ENCODE measurements at regions not wholly inside any gene's neighbourhood (a gene's known extent, or its start where the extent isn't known, plus 50 kb on each side); places are given as distances from the start of the nearest gene placed in this dataset.
"Not testable (repeated sequence)": the region's sequence is repeated elsewhere in the genome, so short reads cannot be mapped to it uniquely, and the experiment has no call there.

DNA sequence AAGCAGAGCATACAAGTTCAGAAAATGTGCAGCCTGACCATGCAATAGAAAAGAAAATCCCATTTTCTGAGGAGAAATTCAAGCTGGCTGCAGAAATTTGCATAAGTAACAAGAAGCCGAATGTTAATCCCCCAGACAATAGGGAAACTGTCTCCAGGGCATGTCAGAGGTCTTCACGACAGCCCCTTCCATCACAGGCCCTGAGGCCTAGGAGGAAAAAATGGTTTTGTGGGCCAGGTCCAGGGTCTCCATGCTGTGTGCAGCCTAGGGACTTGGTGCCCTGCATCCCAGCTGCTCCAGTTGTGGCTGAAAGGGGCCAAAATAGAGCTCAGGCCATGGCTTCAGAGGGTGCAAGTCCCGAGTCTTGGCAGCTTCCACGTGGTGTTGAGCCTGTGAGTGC, 225.8 kb upstream of the MSX2 start:
- DNase-seq = not testable (repeated sequence)

DNA sequence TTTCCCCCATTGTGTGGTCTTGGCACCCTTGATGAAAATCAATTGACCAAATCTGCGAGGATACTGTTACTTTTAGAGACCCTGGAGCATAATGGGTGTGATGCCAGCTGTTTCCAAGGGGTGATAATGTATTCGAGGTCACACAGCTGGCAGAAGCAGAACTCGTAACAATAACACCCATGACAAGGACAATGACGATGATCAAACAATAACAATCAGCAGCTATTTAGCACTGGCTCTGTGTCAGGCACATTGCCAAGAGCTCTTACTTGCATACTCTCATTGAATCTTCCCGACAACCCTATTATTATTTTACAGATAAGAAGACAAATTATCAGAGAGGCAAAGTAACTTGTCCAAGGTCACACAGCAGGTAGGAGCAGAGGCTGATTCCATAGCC, 223.7 kb upstream of the MSX2 start:
- DNase-seq = no peak

DNA sequence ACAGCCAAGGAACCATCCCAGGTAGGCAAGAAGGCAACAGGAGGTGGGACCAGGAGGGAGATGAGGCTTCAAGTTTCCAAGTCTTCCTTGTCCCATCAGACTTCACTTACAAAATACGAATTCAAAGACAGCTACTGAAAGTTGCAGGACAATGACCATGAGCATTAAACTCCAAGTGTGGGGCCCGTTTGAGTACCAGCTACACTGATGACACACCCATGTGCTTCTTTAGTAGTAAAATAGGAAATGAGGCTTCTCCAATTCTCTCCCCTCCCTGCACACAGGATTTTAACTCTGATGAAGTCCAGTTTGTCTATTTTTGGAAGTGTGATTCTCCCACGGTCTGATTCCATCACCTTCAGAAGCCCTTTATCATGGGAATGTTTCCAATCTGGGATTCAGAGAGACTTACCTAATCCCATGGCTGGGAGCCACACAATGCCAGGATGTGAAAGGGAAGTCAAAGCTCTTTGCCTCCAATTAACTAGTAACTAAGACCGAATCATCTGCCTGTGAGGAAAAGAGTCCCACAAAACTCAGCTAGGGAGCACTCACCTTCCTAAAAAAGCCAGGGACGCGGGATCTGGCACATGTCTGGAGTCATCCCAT, 222.8 kb upstream of the MSX2 start:
- DNase-seq = no peak

DNA sequence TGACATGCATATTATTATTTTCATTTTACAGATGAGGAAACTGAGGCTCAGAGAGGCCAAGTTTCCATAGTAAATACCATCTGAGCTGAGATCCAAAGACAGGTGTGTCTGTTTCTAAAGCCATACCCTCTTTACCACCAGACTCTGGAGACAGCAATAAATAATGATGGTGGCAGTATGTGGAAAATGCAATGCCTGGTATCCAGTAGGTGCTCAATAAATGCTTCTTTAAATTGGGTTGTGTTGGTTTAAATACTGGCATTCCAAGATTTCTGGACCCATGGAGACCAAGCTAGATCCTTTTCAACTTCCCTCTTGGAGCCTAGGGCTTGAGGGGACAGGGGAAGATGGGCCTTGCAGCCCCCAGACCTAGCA, 221.3 kb upstream of the MSX2 start:
- no peak for DNase-seq

DNA sequence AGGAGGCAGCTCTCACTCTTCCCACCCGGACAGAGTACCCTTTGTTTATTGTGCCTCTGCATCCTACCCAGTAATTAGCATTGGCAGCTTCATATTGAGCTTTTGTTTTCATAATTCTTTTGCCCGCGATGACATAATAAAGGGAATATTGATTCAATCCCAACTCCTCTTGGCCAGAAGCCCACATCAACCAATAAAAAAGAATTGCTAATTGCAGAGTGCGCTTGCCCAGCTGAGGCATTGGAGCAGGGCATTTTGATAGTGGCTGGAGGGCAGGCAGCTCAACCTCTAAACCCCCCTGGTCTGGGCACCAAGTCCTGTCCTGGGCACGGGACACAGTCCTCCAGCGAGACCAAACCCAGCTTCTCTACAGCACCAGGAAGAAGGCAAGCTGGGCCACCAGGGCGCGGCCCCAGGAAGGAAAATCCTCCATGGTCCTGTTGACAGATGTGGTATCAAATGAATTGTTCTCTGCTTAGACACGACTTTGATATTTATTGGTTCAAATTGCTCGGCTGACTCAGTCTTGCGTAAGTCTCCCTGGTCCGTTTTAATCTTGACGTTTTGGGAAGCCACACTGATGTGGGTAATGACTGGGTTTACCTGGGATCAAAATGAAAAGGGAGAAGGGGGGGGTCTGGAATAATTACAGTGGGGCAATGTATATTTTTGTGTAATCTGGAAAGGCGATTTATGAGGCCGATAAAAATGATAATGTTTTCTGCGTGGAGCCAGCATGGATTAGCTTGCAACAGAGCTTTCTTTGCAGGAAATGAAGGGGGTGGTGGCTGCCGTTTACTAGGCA, 220.7 kb upstream of the MSX2 start:
- no peak for DNase-seq

DNA sequence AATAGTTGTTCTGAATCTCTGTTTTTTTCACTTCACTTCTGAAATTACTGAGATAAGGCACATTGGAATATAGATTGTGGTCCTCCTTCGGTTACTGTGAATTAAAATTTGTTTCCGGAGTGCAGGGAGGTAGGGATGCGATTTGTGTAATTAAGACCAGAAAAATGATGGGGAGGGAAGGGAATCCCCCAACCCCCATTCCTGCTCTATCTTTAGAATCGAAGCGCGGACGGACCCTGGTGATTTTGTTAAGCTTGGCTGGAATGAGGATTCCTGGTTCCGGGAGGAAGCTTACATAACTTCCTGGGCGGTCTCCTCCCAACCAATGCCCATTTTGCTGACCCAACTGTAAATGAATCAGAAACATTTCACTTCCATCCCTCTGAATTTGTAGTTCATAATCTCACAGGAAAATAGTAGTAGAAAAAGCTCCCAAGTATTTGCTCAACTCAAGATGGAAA, 220.1 kb upstream of the MSX2 start:
- DNase-seq = no peak

DNA sequence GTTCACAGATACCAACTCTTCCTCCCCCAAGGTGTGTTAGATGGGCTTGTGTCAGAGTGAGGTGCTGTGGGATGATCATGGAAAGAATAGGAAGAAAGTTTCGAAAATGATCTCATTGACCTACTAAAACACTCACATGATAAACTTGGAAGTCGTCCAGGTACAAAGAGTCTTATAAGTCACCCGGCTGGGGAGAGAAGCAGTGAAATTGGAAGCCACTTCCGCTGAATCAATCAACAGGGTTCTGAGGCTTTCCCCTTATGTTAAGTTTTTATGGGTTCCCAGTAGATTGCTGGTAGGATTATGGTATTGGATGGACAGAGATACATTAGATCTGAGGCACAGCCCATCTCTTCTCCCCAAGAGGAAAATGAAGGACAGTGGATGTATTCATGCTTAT, 218.8 kb upstream of the MSX2 start:
- no peak for DNase-seq

DNA sequence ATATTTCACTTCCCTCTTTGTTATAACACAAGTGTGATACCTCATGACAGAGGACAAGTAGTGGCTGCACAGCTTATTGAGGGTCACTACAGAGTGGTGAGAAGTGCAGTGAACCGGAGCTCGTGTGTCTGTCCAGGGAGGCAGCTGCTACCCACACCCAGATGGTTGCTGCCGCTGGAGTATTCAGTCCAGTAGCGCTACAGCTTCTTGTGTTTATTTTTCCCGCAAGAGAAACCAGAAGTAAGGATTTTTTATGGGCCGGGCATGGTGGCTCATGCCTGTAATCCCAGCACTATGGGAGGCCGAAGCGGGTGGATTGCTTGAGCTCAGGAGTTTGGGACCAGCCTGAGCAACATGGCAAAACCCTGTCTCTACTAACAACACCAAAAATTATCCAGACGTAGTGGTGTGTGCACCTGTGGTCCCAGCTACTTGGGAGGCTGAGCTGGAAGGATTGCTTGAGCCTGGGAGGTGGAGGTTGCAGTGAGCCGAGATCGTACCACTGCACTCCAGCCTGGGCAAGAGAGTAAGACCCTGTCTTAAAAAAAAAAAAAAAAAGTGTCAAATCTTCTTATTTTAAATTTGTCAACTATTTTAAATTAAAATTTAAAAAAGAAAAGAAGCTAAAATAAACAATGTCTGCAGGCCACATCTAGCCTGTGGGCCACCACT, 213.5 kb upstream of the MSX2 start:
- not testable (repeated sequence) for DNase-seq

DNA sequence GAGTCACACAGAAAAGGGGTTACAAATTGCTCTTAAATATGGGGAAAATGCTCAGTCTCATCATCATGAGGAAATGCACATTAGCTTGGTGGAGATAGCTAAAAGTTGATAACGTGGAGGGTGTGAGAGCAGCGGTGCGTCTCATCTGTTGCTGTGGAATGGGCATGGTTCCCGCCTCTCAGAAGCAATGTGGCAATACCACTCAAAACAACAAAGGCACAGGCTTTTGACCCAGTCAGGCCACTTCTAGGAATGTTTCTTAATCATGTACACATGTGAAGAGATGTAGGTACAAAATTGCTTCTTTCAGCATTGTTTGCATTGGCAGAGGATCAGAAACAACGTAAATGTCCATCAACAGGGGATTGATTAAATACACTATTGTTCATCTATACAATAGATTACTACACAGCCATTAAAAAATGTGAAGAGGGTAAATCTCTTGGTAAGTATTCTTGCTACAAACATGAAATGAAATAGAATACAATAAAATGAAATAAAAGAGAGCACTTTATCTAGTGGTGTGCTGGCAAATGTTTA, 212.6 kb upstream of the MSX2 start:
- no peak for DNase-seq

DNA sequence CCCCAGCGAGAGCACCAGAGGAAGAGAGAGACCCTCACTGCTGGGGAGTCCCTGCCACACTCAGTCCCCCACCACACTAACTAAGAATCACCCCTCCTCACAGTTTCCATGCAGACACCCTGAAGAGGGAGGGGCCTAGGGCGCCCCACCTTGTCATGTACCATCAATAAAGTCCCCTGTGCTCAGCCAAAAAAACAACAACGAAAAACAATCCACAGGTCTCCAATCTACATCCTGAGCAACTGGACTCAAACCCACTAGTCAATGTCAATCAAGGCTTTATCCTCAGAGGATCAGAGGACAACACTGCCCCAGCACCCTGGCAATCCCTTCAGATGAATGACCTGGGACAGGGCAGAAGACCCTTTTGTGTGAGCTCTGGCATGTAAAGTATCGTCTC, 210.1 kb upstream of the MSX2 start:
- DNase-seq = no peak

DNA sequence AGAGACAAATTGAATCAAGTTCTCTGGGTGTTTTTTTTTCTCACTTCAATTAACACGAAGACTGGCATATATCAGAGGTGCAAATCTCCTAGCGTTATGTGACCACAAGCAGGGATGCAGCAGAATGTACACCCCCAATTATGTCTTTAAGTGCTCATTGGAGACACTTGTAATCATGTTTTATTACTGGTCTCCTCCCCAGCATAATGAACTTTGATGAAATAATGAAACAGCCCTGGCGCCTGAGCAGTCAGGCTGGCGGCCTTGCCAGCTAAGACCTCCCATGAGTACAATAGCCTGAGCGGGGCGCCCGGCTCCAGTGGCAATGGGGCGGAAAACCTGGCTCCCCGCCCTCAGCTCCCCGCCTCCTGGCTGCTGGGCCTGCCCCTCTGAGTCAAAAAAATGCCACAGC, 209.4 kb upstream of the MSX2 start:
- no peak for DNase-seq

DNA sequence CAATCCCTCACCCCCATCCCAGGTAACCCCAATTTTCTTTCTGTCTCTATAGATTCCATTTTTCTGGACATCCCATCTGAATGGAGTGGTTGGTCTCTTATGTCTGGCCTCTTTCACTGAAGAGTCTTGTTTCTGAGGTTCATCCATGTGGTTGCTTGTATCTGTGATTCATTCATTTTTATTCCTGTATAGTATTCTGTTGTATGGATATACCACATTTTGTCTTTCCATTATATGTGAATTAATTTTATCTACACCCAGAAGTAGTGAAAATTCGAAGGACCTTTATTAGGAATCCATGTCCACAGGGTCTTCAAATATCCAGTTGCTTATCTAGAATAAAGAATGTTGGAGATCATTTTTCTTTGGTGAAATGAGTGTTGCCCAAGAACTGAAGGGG, 207.6 kb upstream of the MSX2 start:
- no peak for DNase-seq

DNA sequence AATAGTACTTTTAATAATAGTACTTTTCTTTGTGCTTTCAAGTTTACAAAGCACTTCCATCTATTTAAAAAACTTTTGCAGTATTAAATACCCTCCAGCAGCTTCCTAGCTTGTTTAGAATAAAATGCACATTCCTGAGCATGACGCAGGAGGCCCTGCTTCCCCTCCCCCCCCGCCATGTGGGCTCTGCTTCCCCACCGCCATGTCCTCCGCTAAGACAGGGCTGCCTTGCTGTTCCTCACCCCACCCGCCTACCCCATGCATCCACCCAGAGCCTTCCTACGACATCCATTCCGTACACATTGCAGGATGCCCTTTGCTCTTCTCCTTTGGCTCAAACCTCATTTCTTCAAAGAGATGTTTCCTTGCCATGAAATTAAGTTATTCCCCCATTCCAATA, 205.9 kb upstream of the MSX2 start:
- DNase-seq = no peak

DNA sequence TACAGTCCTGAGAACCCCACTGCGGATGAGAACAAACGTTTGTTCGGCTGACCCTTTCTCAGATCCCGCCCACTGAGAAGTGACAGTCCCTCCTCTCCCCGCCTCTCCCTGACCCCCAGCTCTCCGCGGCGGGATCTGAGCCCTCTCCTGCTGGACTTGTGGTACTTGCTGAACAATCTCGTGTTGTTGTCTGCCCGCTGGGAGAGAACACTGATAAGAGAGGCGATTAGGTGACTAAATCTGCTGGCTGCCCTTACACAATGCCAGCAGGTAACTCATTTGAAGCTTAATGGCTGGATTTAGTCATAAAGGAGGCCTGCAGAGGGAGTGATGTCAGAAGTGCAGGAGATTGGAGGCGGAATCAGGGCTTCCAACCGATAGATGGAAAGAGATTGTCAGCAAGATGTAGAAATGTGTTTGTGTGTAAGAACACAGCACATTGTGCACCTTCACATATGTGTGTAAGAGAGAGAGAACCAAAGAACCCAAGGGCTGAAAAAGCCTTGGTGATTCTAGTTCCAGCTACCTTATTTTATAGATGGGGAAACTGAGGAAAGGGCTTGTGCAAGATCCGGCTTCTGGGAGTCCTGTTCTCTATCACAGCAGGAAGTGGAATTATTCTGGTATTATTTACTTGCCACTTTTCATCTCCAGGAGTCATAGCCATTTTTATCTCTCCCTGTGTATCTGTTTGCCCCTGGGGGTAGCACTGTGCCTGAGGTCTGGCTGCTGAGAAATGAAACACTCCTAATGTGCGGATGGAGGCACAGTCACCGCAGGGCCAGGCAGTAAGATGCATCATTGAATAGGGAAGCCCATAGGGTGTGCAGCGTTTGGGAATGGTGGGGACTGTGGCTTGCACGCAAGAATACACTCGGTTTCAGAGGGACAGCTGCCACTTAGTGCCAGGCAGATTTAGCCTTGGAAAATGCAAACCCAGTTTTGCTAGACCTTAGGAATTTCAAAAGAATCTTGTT, 203.7 kb upstream of the MSX2 start:
- DNase-seq = no peak

DNA sequence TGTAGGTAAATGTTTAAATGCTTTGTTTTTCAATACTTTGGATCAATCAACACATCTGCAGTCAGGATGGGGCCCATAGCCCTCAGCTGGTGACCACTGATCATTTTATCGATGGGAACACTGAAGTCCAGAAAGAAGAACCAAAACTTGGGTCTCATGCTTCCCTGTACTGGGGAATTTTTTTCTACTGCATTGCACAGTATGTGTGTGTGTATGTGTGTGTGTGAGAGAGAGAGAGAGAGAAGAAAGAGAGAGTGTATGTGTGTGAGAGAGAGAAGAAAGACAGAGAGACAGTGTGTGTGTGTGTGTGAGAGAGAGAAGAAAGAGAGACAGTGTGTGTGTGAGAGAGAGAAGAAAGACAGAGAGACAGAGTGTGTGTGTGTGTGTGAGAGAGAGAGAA, 202.9 kb upstream of the MSX2 start:
- DNase-seq = no peak

DNA sequence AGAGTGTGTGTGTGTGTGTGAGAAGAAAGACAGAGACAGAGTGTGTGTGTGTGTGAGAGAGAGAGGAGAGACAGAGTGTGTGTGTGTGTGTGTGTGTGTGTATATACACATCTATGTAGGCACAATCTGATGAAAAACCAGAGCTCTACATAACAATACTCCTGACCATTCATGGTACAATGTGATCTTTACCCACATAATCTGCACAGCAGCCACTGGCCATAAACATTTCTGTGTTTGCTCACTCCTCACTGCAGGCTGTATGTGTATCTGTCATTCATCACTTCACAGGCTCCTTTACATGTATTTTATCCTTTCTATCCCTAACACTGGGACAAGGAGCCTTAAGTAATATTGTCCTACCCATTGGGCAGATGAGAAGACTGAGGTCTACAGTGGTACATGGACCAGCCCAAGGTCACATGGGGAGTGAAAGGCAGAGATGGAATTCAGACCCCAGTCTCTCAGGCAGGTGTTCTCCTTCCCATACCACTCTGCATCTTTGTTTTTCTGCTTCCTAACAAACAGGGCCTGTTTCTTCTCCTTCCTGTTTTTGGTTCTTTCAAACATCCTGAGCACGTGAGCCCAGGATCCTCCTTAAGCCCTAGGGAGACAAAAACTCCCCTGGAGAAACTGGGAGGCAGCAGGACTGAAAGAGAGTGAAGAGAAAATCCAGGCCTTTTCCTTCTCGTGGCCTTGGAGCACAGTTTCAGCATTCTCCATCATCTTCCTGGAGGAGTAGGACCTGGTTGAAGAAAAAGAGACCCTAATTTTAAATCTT, 201.7 kb upstream of the MSX2 start:
- no peak for DNase-seq

DNA sequence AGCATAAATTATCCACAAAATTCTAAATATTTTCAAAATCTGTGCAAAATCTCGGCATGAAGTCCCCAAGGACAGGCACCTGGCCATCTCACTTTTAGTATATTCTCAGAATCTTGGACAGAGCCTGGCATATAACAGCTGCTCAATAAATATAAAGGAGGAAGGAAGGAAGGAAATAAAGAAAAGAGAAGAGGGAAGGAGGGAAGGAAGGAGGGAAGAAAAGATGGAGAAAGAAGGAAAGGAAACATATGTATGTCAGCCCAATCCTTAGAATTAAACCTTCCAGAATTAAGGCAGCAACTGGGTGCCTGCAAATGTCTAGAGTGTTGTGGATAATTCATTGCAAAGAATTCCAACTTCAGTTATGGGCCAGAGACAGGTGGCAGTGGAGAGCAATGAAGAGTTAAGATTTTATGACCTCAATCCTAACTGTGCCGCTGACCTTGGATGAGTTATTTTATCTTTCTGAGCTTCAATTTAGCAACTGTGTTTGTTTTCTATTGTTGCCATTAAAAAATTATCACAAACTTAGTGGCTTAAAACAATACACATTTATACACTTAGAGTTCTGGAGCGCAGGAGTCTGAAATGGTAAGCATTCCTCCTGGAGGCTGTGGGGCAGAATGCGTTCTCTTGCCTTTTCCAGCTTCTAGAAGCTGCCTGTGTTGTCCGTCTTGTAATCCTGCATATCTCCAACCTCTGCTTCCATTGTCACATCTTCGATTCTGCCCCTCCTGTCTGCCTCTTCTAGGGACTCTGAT, 200.9 kb upstream of the MSX2 start:
- DNase-seq = no peak

DNA sequence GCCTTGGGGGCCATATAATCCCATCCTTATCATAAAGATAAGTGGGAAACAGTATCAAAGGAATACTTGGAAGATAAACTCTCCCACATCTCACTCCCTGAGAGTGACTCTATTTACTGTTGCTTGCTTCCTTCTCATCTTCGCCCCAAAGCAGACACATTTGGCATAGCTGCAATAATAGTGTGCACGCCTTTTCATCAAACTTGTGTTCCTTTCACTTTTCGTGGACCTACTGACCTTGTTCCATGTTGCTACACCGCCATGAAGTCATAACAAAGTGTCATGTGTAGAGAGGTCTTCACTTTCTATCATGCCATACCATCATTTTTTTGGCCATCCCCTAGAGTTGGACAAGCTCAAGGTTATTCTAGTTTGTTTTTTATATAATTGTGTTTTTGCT, 200.0 kb upstream of the MSX2 start:
- DNase-seq = no peak

DNA sequence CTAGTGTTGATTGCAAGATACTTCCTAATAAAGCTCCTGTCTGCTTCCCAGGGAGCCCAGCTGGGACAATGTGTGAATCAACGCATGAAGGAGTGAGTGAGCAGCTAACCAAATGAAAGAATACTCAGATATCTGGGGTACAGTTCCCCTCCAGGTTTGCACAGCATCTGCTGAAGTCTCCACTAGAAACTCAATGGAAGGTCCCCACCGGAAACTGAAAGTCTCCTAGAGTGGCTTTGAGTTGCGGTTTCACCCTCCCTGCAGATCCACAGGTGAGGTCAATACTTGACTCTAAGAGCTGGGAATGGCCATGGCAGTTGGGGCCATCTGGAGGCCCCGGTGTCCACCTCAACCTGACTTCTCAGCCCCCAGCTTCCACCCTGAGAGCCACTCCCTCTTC, 198.2 kb upstream of the MSX2 start:
- no peak for DNase-seq

DNA sequence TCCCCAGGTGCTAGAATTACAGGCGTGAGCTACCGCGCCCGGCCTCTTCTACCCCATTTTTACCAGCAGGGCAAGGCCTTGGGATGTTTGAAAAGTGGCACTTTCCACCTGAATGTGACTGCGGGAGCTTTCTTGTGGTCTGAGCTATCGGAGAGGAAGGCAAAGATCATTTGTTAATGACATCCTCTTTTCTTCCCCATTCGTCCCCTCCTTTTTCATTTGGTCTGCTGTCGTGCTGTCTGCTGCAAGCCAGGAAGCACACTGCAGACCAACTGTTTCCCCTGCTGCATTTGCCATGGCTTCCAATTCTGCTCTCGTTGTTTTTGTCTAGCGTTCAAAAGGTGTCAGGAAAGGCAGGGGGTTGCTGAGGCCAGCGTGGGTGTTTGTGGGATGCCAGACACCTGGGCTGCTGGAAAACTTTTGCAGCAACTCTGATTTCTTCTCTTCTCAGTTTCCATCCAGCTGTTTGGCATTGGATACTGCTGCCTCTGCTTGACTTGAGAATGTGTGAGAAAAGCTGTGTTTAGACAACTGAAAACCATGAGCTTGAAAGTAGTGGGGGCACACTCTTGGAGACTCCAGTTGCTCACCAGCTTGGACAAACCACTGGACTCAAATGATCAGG, 196.4 kb upstream of the MSX2 start:
- no peak for DNase-seq
